GM19099 (cell line): ENCODE measurements at regions not wholly inside any gene's neighbourhood (a gene's known extent, or its start where the extent isn't known, plus 50 kb on each side); places are given as distances from the start of the nearest gene placed in this dataset.

Source experiments
- POLR2A ChIP-seq: IDR thresholded peaks from 3 replicates; pipeline ENCODE4 v1.6.1; 2011; ENCODE audit warnings: low read depth; ENCODE audit not compliant: insufficient read length; ENCODE audit errors: extremely low read depth

GRCh38 chr13:73996569-73996968 lies 137.6 kb downstream of the KLF12 start:
- no peak for TF ChIP-seq POLR2A

GRCh38 chr13:73995736-73996135 lies 138.5 kb downstream of the KLF12 start:
- no peak for TF ChIP-seq POLR2A

- no peak for TF ChIP-seq POLR2A
Measured at GRCh38 chr13:73993661-73994060, 140.5 kb downstream of the KLF12 start.

GRCh38 chr13:73991884-73992283 lies 142.3 kb downstream of the KLF12 start:
- TF ChIP-seq POLR2A: no peak

- TF ChIP-seq POLR2A: no peak
Measured at GRCh38 chr13:73991384-73991783, 142.8 kb downstream of the KLF12 start.

GRCh38 chr13:73989244-73989843 lies 144.9 kb downstream of the KLF12 start:
- TF ChIP-seq POLR2A: no peak

GRCh38 chr13:73988461-73988860 lies 145.7 kb downstream of the KLF12 start:
- TF ChIP-seq POLR2A: no peak

GRCh38 chr13:73987618-73988017 lies 146.6 kb downstream of the KLF12 start:
- no peak for TF ChIP-seq POLR2A

- TF ChIP-seq POLR2A: no peak
Measured at GRCh38 chr13:73985783-73986182, 148.4 kb downstream of the KLF12 start.

GRCh38 chr13:73984949-73985691 lies 149.1 kb downstream of the KLF12 start:
- no peak for TF ChIP-seq POLR2A

- TF ChIP-seq POLR2A: no peak
Measured at GRCh38 chr13:73984201-73984600, 150.0 kb downstream of the KLF12 start.

- no peak for TF ChIP-seq POLR2A
Measured at GRCh38 chr13:73983109-73983508, 151.1 kb downstream of the KLF12 start.

- no peak for TF ChIP-seq POLR2A
Measured at GRCh38 chr13:73981595-73981994, 152.6 kb downstream of the KLF12 start.

GRCh38 chr13:73975767-73976166 lies 158.4 kb downstream of the KLF12 start:
- TF ChIP-seq POLR2A: no peak

GRCh38 chr13:73974051-73974450 lies 160.2 kb downstream of the KLF12 start:
- TF ChIP-seq POLR2A: no peak

- TF ChIP-seq POLR2A: no peak
Measured at GRCh38 chr13:73973156-73973555, 161.0 kb downstream of the KLF12 start.
